ENCODE measurements at regions not wholly inside any gene's neighbourhood (a gene's known extent, or its start where the extent isn't known, plus 50 kb on each side); places are given as distances from the start of the nearest gene placed in this dataset.
"Not testable (repeated sequence)": the region's sequence is repeated elsewhere in the genome, so short reads cannot be mapped to it uniquely, and the experiment has no call there.

DNA sequence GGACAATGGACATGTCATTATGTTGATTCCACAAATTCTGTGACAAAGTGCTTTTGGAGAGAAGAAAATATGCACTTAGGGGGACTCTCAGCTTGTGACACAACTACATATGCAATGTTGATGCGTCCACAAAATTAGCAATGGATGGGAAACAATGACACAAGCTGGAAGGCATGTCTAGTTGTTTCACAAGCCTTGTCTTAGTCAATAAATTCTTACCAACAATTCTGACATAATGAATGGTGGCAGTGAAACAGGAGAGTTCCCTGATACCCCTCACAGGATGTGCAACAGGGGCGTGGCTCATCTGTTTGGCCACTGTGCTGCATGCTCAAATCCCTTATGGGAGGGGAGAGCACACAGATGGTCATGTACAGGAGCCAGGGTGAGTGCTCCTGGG lies 347.2 kb upstream of the DLGAP1 start:
- no peak overlapping the region for H3K27ac ChIP-seq (ENCODE audit: low read depth, low read length)
- no peaks in the 10 kb centered on the region for H3K27me3 ChIP-seq (ENCODE audit: control insufficient read depth in 1 of 2, insufficient read depth in 2 of 2, low read length in 2 of 2)
- H3K9me3 ChIP-seq (ENCODE audit: control insufficient read depth in 1 of 2, low read length in 2 of 2): peaks cover 21 to 30% of the 10 kb centered on the region in 2 donors
- H3K4me1 ChIP-seq (ENCODE audit: control insufficient read depth in 1 of 2, insufficient read depth in 2 of 2, low read length in 2 of 2): no peaks in the 10 kb centered on the region
- no peak overlapping the region for H3K9ac ChIP-seq (ENCODE audit: low read depth in 1 of 2, low read length in 2 of 2)
- H3K4me3 ChIP-seq (ENCODE audit: low read depth in 1 of 2, low read length in 2 of 2): no peak overlapping the region
- H3K36me3 ChIP-seq (ENCODE audit: control insufficient read depth in 1 of 2, insufficient read depth in 2 of 2, low read length in 2 of 2): no peaks in the 10 kb centered on the region

DNA sequence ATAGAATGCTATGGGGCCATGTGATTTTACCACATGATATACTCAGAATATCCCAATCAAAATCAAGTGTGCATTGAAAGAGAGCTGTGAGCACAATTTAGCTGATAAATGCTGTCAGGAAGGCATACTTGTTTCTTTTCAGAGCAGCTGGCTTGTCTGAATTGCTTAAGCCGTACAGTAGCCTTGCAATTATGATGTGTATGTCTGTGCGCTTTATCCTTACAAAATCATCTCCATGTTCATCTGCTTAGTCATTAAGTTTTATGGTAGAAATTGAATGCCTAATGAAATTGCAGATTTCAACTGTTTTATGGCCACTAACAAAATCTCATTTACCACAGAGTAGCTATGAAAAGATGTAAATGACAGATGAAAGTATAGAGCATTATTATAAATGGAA lies 346.0 kb upstream of the DLGAP1 start:
- Histone ChIP-seq H3K27me3 (ENCODE audit: control insufficient read depth in 1 of 2, insufficient read depth in 2 of 2, low read length in 2 of 2) (no peaks in the 10 kb centered on the region), H3K36me3 (ENCODE audit: control insufficient read depth in 1 of 2, insufficient read depth in 2 of 2, low read length in 2 of 2) (no peaks in the 10 kb centered on the region), H3K4me3 (ENCODE audit: low read depth in 1 of 2, low read length in 2 of 2) (no peak overlapping the region), H3K9me3 (ENCODE audit: control insufficient read depth in 1 of 2, low read length in 2 of 2) (peaks cover 21 to 30% of the 10 kb centered on the region in 2 donors), H3K27ac (ENCODE audit: low read depth, low read length) (no peak overlapping the region), H3K4me1 (ENCODE audit: control insufficient read depth in 1 of 2, insufficient read depth in 2 of 2, low read length in 2 of 2) (no peaks in the 10 kb centered on the region), H3K9ac (ENCODE audit: low read depth in 1 of 2, low read length in 2 of 2) (no peak overlapping the region)

- no peaks in the 10 kb centered on the region for H3K27me3 ChIP-seq (ENCODE audit: control insufficient read depth in 1 of 2, insufficient read depth in 2 of 2, low read length in 2 of 2)
- no peaks in the 10 kb centered on the region for H3K36me3 ChIP-seq (ENCODE audit: control insufficient read depth in 1 of 2, insufficient read depth in 2 of 2, low read length in 2 of 2)
- no peak overlapping the region for H3K9ac ChIP-seq (ENCODE audit: low read depth in 1 of 2, low read length in 2 of 2)
- peaks cover 12 to 16% of the 10 kb centered on the region in 2 donors for H3K9me3 ChIP-seq (ENCODE audit: control insufficient read depth in 1 of 2, low read length in 2 of 2)
- H3K4me1 ChIP-seq (ENCODE audit: control insufficient read depth in 1 of 2, insufficient read depth in 2 of 2, low read length in 2 of 2): no peaks in the 10 kb centered on the region
- no peak overlapping the region for H3K4me3 ChIP-seq (ENCODE audit: low read depth in 1 of 2, low read length in 2 of 2)
- H3K27ac ChIP-seq (ENCODE audit: low read depth, low read length): no peak overlapping the region
Measured at GRCh38 chr18:4797002-4797685, 342.0 kb upstream of the DLGAP1 start.

- no peak overlapping the region for H3K27ac ChIP-seq (ENCODE audit: low read depth, low read length)
- peak overlapping the region in 1 of 2 donors; percentile 23 for H3K4me3 ChIP-seq (ENCODE audit: low read depth in 1 of 2, low read length in 2 of 2)
Measured at GRCh38 chr18:4789506-4789905, 334.4 kb upstream of the DLGAP1 start.

GRCh38 chr18:4781873-4782272 lies 326.8 kb upstream of the DLGAP1 start:
- peaks cover 0 to 15% of the 10 kb centered on the region in 2 donors for H3K9me3 ChIP-seq (ENCODE audit: control insufficient read depth in 1 of 2, low read length in 2 of 2)
- H3K9ac ChIP-seq (ENCODE audit: low read depth in 1 of 2, low read length in 2 of 2): no peak overlapping the region
- H3K4me3 ChIP-seq (ENCODE audit: low read depth in 1 of 2, low read length in 2 of 2): no peak overlapping the region
- H3K36me3 ChIP-seq (ENCODE audit: control insufficient read depth in 1 of 2, insufficient read depth in 2 of 2, low read length in 2 of 2): no peaks in the 10 kb centered on the region
- H3K27me3 ChIP-seq (ENCODE audit: control insufficient read depth in 1 of 2, insufficient read depth in 2 of 2, low read length in 2 of 2): no peaks in the 10 kb centered on the region
- H3K4me1 ChIP-seq (ENCODE audit: control insufficient read depth in 1 of 2, insufficient read depth in 2 of 2, low read length in 2 of 2): no peaks in the 10 kb centered on the region
- no peak overlapping the region for H3K27ac ChIP-seq (ENCODE audit: low read depth, low read length)

More at GRCh38 chr18:4789506-4789905, 334.4 kb upstream of the DLGAP1 start:
- H3K9me3 ChIP-seq (ENCODE audit: control insufficient read depth in 1 of 2, low read length in 2 of 2): peaks cover 9 to 13% of the 10 kb centered on the region in 2 donors
- H3K27me3 ChIP-seq (ENCODE audit: control insufficient read depth in 1 of 2, insufficient read depth in 2 of 2, low read length in 2 of 2): no peaks in the 10 kb centered on the region
- no peaks in the 10 kb centered on the region for H3K4me1 ChIP-seq (ENCODE audit: control insufficient read depth in 1 of 2, insufficient read depth in 2 of 2, low read length in 2 of 2)
- no peak overlapping the region for H3K9ac ChIP-seq (ENCODE audit: low read depth in 1 of 2, low read length in 2 of 2)
- no peaks in the 10 kb centered on the region for H3K36me3 ChIP-seq (ENCODE audit: control insufficient read depth in 1 of 2, insufficient read depth in 2 of 2, low read length in 2 of 2)

DNA sequence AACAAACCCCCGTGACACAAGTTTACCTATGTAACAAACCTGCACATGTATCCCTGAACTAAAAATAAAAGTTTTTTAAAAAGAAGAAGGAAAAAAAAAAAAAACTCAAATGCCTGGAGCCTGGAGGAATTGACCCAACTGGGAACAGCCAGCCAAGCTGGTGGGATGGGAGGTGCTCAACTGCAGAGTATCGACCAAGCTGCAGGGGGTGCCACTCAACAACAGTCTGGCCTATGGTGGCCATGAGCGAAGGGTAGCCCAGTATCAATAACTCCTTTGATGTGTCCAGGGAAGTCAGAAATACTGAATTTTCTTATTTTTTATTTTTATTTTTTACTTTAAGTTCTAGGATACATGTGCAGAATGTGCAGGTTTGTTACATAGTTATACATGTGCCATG lies 310.3 kb upstream of the DLGAP1 start:
- H3K9me3 ChIP-seq (ENCODE audit: control insufficient read depth in 1 of 2, low read length in 2 of 2): peaks cover 0 to 15% of the 10 kb centered on the region in 2 donors
- H3K27me3 ChIP-seq (ENCODE audit: control insufficient read depth in 1 of 2, insufficient read depth in 2 of 2, low read length in 2 of 2): no peaks in the 10 kb centered on the region
- no peaks in the 10 kb centered on the region for H3K36me3 ChIP-seq (ENCODE audit: control insufficient read depth in 1 of 2, insufficient read depth in 2 of 2, low read length in 2 of 2)
- no peak overlapping the region for H3K4me3 ChIP-seq (ENCODE audit: low read depth in 1 of 2, low read length in 2 of 2)
- no peak overlapping the region for H3K9ac ChIP-seq (ENCODE audit: low read depth in 1 of 2, low read length in 2 of 2)
- no peaks in the 10 kb centered on the region for H3K4me1 ChIP-seq (ENCODE audit: control insufficient read depth in 1 of 2, insufficient read depth in 2 of 2, low read length in 2 of 2)
- no peak overlapping the region for H3K27ac ChIP-seq (ENCODE audit: low read depth, low read length)

DNA sequence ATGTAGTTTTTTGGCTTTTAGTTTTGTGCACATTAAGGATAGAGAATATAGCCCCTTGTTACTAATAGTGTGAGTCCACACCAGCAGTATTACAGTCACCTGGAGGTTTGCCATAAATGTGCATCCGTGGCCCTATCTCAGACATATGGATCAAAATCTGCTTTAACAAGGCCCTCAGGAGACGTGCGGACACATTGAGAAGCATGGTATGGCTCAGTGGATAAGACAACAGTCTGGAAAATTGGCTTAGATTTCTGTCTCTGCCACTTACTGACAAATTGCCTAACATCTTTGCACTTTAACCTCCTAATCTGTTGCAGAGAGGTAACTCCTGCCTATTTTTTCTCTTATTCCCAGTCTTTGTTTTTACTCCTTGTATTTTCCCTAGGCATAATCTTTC lies 307.2 kb upstream of the DLGAP1 start:
- Histone ChIP-seq H3K4me3 (ENCODE audit: low read depth in 1 of 2, low read length in 2 of 2) (no peak overlapping the region), H3K4me1 (ENCODE audit: control insufficient read depth in 1 of 2, insufficient read depth in 2 of 2, low read length in 2 of 2) (no peaks in the 10 kb centered on the region), H3K36me3 (ENCODE audit: control insufficient read depth in 1 of 2, insufficient read depth in 2 of 2, low read length in 2 of 2) (no peaks in the 10 kb centered on the region), H3K27me3 (ENCODE audit: control insufficient read depth in 1 of 2, insufficient read depth in 2 of 2, low read length in 2 of 2) (no peaks in the 10 kb centered on the region), H3K9ac (ENCODE audit: low read depth in 1 of 2, low read length in 2 of 2) (no peak overlapping the region), H3K27ac (ENCODE audit: low read depth, low read length) (no peak overlapping the region), H3K9me3 (ENCODE audit: control insufficient read depth in 1 of 2, low read length in 2 of 2) (peaks cover 0 to 16% of the 10 kb centered on the region in 2 donors)

GRCh38 chr18:4758980-4759379 lies 303.9 kb upstream of the DLGAP1 start:
- no peak overlapping the region for H3K9ac ChIP-seq (ENCODE audit: low read depth in 1 of 2, low read length in 2 of 2)
- peaks cover 2 to 22% of the 10 kb centered on the region in 2 donors for H3K9me3 ChIP-seq (ENCODE audit: control insufficient read depth in 1 of 2, low read length in 2 of 2)

GRCh38 chr18:4755848-4756247 lies 300.7 kb upstream of the DLGAP1 start:
- Histone ChIP-seq H3K27ac (ENCODE audit: low read depth, low read length) (no peak overlapping the region), H3K4me1 (ENCODE audit: control insufficient read depth in 1 of 2, insufficient read depth in 2 of 2, low read length in 2 of 2) (no peaks in the 10 kb centered on the region), H3K9me3 (ENCODE audit: control insufficient read depth in 1 of 2, low read length in 2 of 2) (peaks cover 2 to 15% of the 10 kb centered on the region in 2 donors), H3K36me3 (ENCODE audit: control insufficient read depth in 1 of 2, insufficient read depth in 2 of 2, low read length in 2 of 2) (no peaks in the 10 kb centered on the region), H3K9ac (ENCODE audit: low read depth in 1 of 2, low read length in 2 of 2) (no peak overlapping the region), H3K27me3 (ENCODE audit: control insufficient read depth in 1 of 2, insufficient read depth in 2 of 2, low read length in 2 of 2) (no peaks in the 10 kb centered on the region), H3K4me3 (ENCODE audit: low read depth in 1 of 2, low read length in 2 of 2) (no peak overlapping the region)

More at GRCh38 chr18:4758980-4759379, 303.9 kb upstream of the DLGAP1 start:
- Histone ChIP-seq H3K27me3 (ENCODE audit: control insufficient read depth in 1 of 2, insufficient read depth in 2 of 2, low read length in 2 of 2) (no peaks in the 10 kb centered on the region), H3K36me3 (ENCODE audit: control insufficient read depth in 1 of 2, insufficient read depth in 2 of 2, low read length in 2 of 2) (no peaks in the 10 kb centered on the region), H3K4me1 (ENCODE audit: control insufficient read depth in 1 of 2, insufficient read depth in 2 of 2, low read length in 2 of 2) (no peaks in the 10 kb centered on the region), H3K4me3 (ENCODE audit: low read depth in 1 of 2, low read length in 2 of 2) (no peak overlapping the region), H3K27ac (ENCODE audit: low read depth, low read length) (no peak overlapping the region)

GRCh38 chr18:4753151-4753550 lies 298.0 kb upstream of the DLGAP1 start:
- H3K4me3 ChIP-seq (ENCODE audit: low read depth in 1 of 2, low read length in 2 of 2); H3K27ac ChIP-seq (ENCODE audit: low read depth, low read length); H3K36me3 ChIP-seq (ENCODE audit: control insufficient read depth in 1 of 2, insufficient read depth in 2 of 2, low read length in 2 of 2); H3K9ac ChIP-seq (ENCODE audit: low read depth in 1 of 2, low read length in 2 of 2); H3K4me1 ChIP-seq (ENCODE audit: control insufficient read depth in 1 of 2, insufficient read depth in 2 of 2, low read length in 2 of 2); H3K27me3 ChIP-seq (ENCODE audit: control insufficient read depth in 1 of 2, insufficient read depth in 2 of 2, low read length in 2 of 2): not testable (repeated sequence)
- H3K9me3 ChIP-seq (ENCODE audit: control insufficient read depth in 1 of 2, low read length in 2 of 2): peaks cover 2 to 20% of the 10 kb centered on the region in 2 donors

Data from duodenal mucosa (tissue), 2 donors.